ENCODE measurements at regions not wholly inside any gene's neighbourhood (a gene's known extent, or its start where the extent isn't known, plus 50 kb on each side); places are given as distances from the start of the nearest gene placed in this dataset.

DNA sequence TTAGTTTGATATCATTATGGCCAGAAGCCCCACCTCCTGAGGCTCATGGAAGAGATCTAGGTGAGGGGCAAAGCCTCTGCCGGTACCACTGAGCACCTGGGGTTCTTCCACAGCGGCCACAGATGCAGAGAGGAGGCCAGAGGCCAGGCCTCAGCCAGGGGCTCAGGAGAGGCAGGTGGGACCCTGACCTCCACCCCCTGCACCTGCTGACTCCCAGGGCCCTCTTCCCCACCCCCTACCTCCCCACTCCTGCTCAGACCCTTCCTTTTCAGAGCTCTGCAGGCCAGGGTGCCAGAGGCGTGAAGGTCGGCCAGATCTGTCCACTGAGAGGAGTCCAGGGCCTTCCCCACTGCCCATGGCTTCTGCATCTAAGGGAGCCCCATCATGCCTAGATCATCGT, 178.7 kb upstream of the PPP2R2D start:
- no peak for ATAC-seq (ENCODE audit: low read depth)
- Histone ChIP-seq H3K27ac (ENCODE audit: poor library complexity, severe bottlenecking) (no peak overlapping the region), H3K9me3 (ENCODE audit: severe bottlenecking) (no peaks in the 10 kb centered on the region), H3K36me3 (ENCODE audit: low read depth) (no peaks in the 10 kb centered on the region), H3K27me3 (ENCODE audit: insufficient read depth, poor library complexity, severe bottlenecking) (no peaks in the 10 kb centered on the region), H3K4me1 (ENCODE audit: insufficient read depth, poor library complexity, severe bottlenecking) (no peaks in the 10 kb centered on the region), H3K4me3 (ENCODE audit: severe bottlenecking) (no peak overlapping the region)
- no peak for TF ChIP-seq CTCF (IDR thresholded peaks at IDR 0.05; ENCODE audit: poor library complexity, severe bottlenecking)
- no peak for DNase-seq (ENCODE audit: low spot score)

DNA sequence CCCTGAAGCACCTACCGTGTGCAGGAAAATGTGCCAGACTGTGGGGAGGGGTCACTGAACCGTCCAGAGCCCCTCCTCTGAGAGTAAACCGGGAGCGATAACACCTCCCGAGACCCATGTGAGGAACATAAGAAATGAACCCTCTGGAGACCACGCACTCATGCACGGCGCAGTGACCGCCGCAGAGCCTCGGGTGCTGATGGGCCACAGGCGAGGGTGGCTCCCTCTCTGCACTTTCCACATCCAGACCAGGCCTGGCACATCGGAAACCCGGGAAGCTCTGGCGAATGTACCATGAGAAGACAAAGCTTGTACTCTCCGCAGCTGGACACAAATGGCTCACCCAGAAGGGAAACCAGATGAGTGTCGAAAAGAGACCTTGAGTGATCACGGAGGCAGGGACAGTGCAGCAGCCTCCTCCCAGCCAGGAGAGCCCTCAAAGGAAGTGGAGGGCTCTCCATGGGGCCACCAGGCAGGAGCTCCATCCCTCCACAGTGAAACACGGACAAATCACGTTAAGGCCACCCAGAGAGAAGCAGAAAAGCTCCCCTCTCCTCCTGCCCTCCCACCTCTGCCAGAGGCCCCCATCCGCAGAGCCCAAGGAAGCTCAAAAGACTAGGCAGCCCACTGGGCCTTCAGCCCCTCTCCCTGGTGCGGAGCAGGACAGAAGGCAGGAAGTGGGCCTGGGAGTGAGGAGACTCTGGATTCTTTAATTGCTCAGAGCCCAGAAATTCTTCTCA, 178.1 kb upstream of the PPP2R2D start:
- Histone ChIP-seq H3K4me1 (ENCODE audit: insufficient read depth, poor library complexity, severe bottlenecking) (no peaks in the 10 kb centered on the region), H3K9me3 (ENCODE audit: severe bottlenecking) (no peaks in the 10 kb centered on the region), H3K36me3 (ENCODE audit: low read depth) (no peaks in the 10 kb centered on the region), H3K27me3 (ENCODE audit: insufficient read depth, poor library complexity, severe bottlenecking) (no peaks in the 10 kb centered on the region), H3K27ac (ENCODE audit: poor library complexity, severe bottlenecking) (no peak overlapping the region), H3K4me3 (ENCODE audit: severe bottlenecking) (no peak overlapping the region)
- no peak for TF ChIP-seq CTCF (IDR thresholded peaks at IDR 0.05; ENCODE audit: poor library complexity, severe bottlenecking)
- ATAC-seq (ENCODE audit: low read depth) (no peak), DNase-seq (ENCODE audit: low spot score) (no peak)

DNA sequence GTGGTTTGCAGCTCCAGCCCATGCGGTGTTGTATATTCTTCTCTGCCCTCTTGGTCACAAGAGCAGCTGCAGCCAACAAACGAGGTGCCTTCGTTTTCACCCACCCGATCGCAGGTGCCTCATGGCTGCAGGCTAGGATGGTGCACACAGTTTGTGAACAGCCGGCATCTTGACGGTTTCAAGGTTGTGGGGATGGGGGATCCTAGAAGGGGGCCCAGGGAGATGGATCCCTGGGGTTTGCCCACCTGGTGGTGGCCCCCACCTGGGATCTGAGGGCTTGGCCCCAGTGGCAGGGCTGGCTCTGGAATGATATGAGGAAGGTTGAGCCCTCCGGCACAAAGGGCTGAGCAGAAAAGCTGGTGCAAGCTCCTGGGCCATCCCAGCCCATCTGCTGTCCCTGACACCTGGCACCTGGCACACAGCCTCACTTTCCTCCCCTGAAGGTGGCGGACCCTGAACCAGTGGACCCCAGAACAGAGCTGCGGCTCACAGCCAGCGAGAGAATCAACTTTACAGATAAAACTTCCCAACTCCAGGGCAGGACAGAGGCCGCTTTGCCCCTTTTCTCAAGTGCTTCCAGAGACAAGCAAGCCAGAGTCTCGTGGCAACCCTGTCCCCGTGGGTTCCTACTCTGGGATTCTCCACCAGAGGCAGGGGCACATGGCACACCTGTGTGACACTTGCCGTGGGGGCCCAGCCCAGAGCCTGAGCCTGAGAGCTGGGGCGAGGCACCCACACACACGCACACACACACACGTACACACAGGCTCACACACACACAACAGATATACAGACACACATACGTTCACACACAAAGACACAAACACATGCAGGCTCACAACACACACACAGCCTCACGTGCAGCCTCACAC, 177.3 kb upstream of the PPP2R2D start:
- DNase-seq (ENCODE audit: low spot score) (no peak), ATAC-seq (ENCODE audit: low read depth) (no peak)
- Histone ChIP-seq H3K36me3 (ENCODE audit: low read depth) (no peaks in the 10 kb centered on the region), H3K27ac (ENCODE audit: poor library complexity, severe bottlenecking) (no peak overlapping the region), H3K27me3 (ENCODE audit: insufficient read depth, poor library complexity, severe bottlenecking) (no peaks in the 10 kb centered on the region), H3K9me3 (ENCODE audit: severe bottlenecking) (no peaks in the 10 kb centered on the region), H3K4me1 (ENCODE audit: insufficient read depth, poor library complexity, severe bottlenecking) (no peaks in the 10 kb centered on the region), H3K4me3 (ENCODE audit: severe bottlenecking) (no peak overlapping the region)
- no peak for TF ChIP-seq CTCF (IDR thresholded peaks at IDR 0.05; ENCODE audit: poor library complexity, severe bottlenecking)

DNA sequence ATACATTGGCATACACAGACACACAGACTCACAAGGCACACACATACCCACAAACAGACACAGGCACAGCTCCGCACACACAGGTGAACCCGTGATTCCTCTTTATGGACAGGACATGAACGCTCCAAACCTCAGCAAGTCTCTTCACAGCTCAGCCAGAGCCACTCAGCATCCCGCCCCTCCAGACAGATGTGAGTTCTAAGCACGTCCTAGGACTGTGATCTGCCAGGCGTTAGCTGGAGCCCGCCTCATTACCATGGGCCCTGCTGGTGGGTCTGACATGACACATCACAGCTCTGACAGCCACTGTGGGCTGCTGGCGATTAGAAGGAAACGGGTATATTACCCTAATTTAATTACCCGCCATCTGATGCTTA, 176.7 kb upstream of the PPP2R2D start:
- TF ChIP-seq CTCF (IDR thresholded peaks at IDR 0.05; ENCODE audit: poor library complexity, severe bottlenecking): no peak
- no peak for ATAC-seq (ENCODE audit: low read depth)
- no peaks in the 10 kb centered on the region for H3K9me3 ChIP-seq (ENCODE audit: severe bottlenecking)

More for the DNA sequence above, 176.7 kb upstream of the PPP2R2D start:
- Histone ChIP-seq H3K27ac (ENCODE audit: poor library complexity, severe bottlenecking) (no peak overlapping the region), H3K27me3 (ENCODE audit: insufficient read depth, poor library complexity, severe bottlenecking) (no peaks in the 10 kb centered on the region), H3K36me3 (ENCODE audit: low read depth) (no peaks in the 10 kb centered on the region), H3K4me1 (ENCODE audit: insufficient read depth, poor library complexity, severe bottlenecking) (no peaks in the 10 kb centered on the region), H3K4me3 (ENCODE audit: severe bottlenecking) (no peak overlapping the region)
- DNase-seq (ENCODE audit: low spot score): no peak
